DMS153 (cell line): ENCODE measurements at regions not wholly inside any gene's neighbourhood (a gene's known extent, or its start where the extent isn't known, plus 50 kb on each side); places are given as distances from the start of the nearest gene placed in this dataset.

Experiments used
- DNase-seq: peaks from one replicate; lab custom pipeline; 2025; lab: John Stamatoyannopoulos, UW

GRCh38 chr1:219801156-219801820, 127.1 kb downstream of the SLC30A10 start:
- no peak for DNase-seq

GRCh38 chr1:219798283-219799030, 129.9 kb downstream of the SLC30A10 start:
- no peak for DNase-seq

- no peak for DNase-seq
Observed at GRCh38 chr1:219797683-219798082, 130.7 kb downstream of the SLC30A10 start.

GRCh38 chr1:219797009-219797408, 131.3 kb downstream of the SLC30A10 start:
- DNase-seq = no peak

- DNase-seq = no peak
Observed at GRCh38 chr1:219795363-219795917, 132.9 kb downstream of the SLC30A10 start.

- no peak for DNase-seq
Observed at GRCh38 chr1:219794085-219794743, 134.1 kb downstream of the SLC30A10 start.

- DNase-seq = no peak
Observed at GRCh38 chr1:219792337-219793021, 135.9 kb downstream of the SLC30A10 start.

- no peak for DNase-seq
Observed at GRCh38 chr1:219791766-219792165, 136.6 kb downstream of the SLC30A10 start.

- DNase-seq = no peak
Observed at GRCh38 chr1:219790834-219791615, 137.3 kb downstream of the SLC30A10 start.

GRCh38 chr1:219788700-219789099, 139.7 kb downstream of the SLC30A10 start:
- DNase-seq = no peak

GRCh38 chr1:219788091-219788490, 140.3 kb downstream of the SLC30A10 start:
- DNase-seq = no peak

GRCh38 chr1:219784660-219785381, 143.5 kb downstream of the SLC30A10 start:
- DNase-seq = no peak

- no peak for DNase-seq
Observed at GRCh38 chr1:219783605-219784235, 144.6 kb downstream of the SLC30A10 start.

GRCh38 chr1:219782929-219783328, 145.4 kb downstream of the SLC30A10 start:
- no peak for DNase-seq

- no peak for DNase-seq
Observed at GRCh38 chr1:219782311-219782710, 146.0 kb downstream of the SLC30A10 start.

GRCh38 chr1:219781491-219781890, 146.9 kb downstream of the SLC30A10 start:
- no peak for DNase-seq

- DNase-seq = no peak
Observed at GRCh38 chr1:219778793-219779369, 149.5 kb downstream of the SLC30A10 start.

- DNase-seq = no peak
Observed at GRCh38 chr1:219778110-219778509, 150.2 kb downstream of the SLC30A10 start.

GRCh38 chr1:219774386-219774785, 154.0 kb downstream of the SLC30A10 start:
- DNase-seq = no peak

- no peak for DNase-seq
Observed at GRCh38 chr1:219773775-219774174, 154.6 kb downstream of the SLC30A10 start.
